ENCODE measurements at regions not wholly inside any gene's neighbourhood (a gene's known extent, or its start where the extent isn't known, plus 50 kb on each side); places are given as distances from the start of the nearest gene placed in this dataset.

GRCh38 chr1:83769594-83770318, 229.2 kb downstream of the TTLL7 start:
- DNase-seq: no peak

GRCh38 chr1:83769072-83769471, 229.9 kb downstream of the TTLL7 start:
- no peak for DNase-seq

- DNase-seq: no peak
Observed at GRCh38 chr1:83766241-83766691, 232.7 kb downstream of the TTLL7 start.

- DNase-seq: no peak
Observed at GRCh38 chr1:83765125-83765524, 233.8 kb downstream of the TTLL7 start.

GRCh38 chr1:83764209-83764608, 234.7 kb downstream of the TTLL7 start:
- no peak for DNase-seq

GRCh38 chr1:83763361-83764095, 235.4 kb downstream of the TTLL7 start:
- DNase-seq: no peak

- no peak for DNase-seq
Observed at GRCh38 chr1:83762416-83762815, 236.5 kb downstream of the TTLL7 start.

GRCh38 chr1:83762039-83762365, 236.9 kb downstream of the TTLL7 start:
- DNase-seq: no peak

- DNase-seq: peak; percentile 17 to 33
Observed at GRCh38 chr1:83761167-83762038, 237.5 kb downstream of the TTLL7 start.

GRCh38 chr1:83760226-83761021, 238.5 kb downstream of the TTLL7 start:
- no peak for DNase-seq

GRCh38 chr1:83756984-83757717, 241.8 kb downstream of the TTLL7 start:
- no peak for DNase-seq

- no peak for DNase-seq
Observed at GRCh38 chr1:83751602-83752001, 247.3 kb downstream of the TTLL7 start.

GRCh38 chr1:83750201-83750600, 248.7 kb downstream of the TTLL7 start:
- no peak for DNase-seq

GRCh38 chr1:83747853-83748482, 251.0 kb downstream of the TTLL7 start:
- no peak for DNase-seq

GRCh38 chr1:83746234-83746633, 252.7 kb downstream of the TTLL7 start:
- DNase-seq: no peak

- no peak for DNase-seq
Observed at GRCh38 chr1:83742446-83742845, 256.5 kb downstream of the TTLL7 start.

GRCh38 chr1:83741770-83742169, 257.2 kb downstream of the TTLL7 start:
- no peak for DNase-seq

- no peak for DNase-seq
Observed at GRCh38 chr1:83741348-83741747, 257.6 kb downstream of the TTLL7 start.

- DNase-seq: no peak
Observed at GRCh38 chr1:83735526-83735925, 263.4 kb downstream of the TTLL7 start.

GRCh38 chr1:83734420-83734819, 264.5 kb downstream of the TTLL7 start:
- no peak for DNase-seq

GRCh38 chr1:83725735-83726360, 273.1 kb downstream of the TTLL7 start:
- no peak for DNase-seq

Data from Kasumi-1 (cell line).